ENCODE measurements at regions not wholly inside any gene's neighbourhood (a gene's known extent, or its start where the extent isn't known, plus 50 kb on each side); places are given as distances from the start of the nearest gene placed in this dataset.

DNA sequence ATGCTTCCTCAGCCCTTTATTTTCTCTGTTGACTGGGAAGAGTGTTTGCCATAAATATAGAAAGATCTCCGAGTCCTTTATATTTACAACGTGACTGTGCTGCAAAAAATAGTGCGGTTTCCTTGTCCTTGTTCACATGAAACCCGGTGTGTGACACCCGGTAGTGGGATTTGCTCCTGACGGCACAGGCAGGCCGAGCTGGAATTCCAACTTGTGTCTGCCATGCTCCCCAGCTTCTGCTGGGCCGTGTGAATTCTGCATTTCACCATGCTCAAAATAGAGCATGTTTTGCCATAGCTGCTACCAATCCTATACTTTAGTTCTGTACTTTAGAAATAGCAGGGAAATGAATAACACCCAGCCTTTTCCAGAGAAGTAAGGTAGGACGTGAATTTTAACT, 60.3 kb upstream of the PDE10A start:
- no peak for DNase-seq (ENCODE audit: low read depth, low spot score)

DNA sequence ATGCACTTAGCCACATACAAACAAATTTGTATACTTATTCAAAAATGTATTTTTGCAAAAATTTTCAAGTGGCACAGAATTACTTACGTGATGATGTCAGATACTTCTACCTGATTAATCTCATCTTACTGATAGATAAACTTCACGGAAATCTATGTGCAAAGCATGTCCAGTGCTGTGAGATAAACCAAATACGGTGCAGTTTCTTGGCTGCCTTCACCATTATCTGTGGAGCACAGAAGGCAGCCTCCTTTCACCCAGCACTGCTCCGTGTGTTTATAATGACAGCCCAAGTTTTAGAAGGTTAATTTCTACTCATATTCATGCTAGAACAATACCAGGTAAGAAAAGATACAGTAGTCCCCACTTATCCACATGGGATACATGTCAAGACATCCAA, 59.0 kb upstream of the PDE10A start:
- DNase-seq (ENCODE audit: low read depth, low spot score): no peak

DNA sequence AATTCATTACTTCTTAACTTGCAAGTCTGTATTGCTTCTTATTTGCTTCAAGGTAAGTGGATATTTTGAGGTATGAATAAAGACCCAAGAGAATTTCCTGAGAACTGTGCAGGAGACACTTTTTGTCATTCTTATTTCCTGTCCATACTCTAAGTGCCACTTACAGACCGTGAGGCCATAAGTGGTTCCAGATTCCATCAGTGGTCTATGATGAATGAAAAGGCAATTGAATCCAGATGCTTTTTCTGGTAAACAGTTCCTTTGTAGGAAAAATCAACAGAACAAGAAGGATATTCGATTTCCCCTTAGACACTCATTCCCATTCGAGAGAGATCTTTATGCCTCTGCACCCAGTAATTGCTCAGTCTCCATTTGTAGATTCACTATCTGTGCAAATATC, 58.3 kb upstream of the PDE10A start:
- no peak for DNase-seq (ENCODE audit: low read depth, low spot score)

DNA sequence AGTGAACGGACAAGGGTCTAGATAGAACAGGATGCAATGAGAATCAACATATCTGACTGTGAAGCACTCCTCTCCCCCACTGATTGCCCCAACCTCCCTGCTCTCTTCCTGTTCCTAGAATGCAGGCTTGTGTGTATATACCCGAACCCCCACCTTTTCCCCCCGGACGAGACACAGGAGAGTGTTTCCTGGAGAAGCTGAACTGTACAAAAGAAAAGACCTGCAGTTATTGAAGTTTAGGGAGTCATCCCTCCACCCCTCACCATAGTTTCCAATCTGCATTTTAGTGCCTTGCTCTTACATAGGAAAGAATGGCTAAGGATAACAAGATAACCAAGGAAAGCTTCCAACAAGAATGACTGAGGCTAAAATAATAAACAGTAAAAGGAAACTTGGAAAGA, 55.5 kb upstream of the PDE10A start:
- DNase-seq (ENCODE audit: low read depth, low spot score): no peak

DNA sequence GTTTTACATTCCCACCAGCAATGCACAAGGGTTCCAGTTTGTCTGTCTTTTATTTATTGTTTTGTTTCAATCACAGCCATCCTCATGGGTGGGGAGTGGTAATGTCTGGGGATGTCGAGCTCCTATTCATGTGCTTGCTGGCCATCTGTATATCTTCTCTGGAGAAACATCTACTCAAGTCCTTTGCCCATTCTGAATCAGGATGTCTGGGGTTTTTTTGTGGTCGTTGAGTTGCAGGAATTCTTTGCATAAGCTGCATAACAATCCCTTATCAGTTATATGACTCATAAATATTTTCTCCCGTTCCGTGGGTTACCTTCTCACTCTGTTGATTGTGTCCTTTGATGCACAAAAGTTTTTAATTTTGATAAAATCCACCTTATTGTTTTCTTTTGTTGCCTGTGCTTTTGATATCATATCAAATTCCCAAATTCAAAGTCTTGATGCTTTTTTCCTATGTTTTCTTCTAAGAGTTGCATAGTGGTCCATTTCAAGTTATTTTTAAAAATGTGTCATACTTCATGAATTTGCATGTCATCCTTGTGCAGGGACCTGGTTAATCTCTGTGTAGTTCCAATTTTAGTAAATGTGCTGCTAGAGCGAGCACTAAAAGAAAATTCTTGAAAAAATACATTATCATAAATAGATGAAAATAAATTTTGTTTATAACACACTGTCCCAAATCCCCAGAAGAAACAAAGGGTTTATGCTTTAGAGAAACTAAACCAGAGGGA, 54.9 kb upstream of the PDE10A start:
- no peak for DNase-seq (ENCODE audit: low read depth, low spot score)

DNA sequence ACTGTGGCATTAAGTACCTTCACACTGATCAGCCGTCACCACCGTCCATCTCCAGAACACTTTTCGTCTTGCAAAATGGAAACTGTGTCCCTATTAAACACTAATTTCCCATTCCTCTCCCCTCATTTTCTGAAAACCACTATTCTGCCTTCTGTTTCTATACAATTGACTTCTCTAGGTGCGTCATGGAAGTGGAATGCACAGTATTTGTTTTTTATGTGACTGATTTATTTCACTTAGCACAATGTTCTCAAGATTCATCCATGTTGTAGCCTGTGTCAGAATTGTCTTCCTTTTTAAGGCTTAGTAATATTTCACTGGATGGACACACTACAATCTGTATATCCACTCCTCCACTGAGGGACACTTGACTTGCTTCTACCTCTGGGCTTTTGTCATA, 53.8 kb upstream of the PDE10A start:
- no peak for DNase-seq (ENCODE audit: low read depth, low spot score)

DNA sequence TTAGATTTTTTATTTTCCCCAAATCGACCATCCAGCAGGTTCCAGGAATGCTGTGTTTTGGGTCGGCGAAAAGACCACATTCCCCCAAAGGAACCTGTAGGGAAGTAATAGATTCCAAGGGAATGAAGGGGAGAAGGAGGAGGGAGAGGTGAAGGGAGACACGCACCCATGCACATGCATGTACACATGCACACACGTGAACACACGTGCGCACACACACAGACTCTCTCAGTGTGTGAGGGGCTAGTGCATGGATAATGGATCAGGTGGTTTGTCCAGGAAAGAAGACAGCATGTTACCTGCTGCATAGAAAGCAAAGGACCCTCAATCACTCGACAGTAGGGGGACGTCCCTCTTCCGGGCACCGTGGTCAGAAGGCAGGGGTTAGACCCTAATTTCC, 52.4 kb upstream of the PDE10A start:
- no peak for DNase-seq (ENCODE audit: low read depth, low spot score)

DNA sequence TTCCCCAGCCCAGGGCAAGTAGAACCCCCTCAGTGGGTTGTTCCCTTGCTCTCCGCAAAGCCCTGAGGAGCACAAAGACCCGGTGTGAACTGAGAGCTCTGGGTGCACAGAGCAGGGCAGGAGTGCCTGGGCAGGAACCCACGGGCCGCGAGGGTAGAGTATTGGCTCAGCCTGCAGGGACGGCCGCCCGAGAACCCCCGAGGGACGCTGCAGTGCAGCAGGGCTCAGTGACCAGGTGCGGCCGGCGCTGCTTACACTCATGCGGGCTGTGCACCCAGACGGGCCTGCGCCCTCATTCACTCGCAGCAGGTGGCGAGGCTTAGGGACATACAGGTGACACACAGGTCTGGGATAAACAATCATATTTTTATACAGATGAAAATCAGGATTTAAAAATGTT, 51.9 kb upstream of the PDE10A start:
- no peak for DNase-seq (ENCODE audit: low read depth, low spot score)

DNA sequence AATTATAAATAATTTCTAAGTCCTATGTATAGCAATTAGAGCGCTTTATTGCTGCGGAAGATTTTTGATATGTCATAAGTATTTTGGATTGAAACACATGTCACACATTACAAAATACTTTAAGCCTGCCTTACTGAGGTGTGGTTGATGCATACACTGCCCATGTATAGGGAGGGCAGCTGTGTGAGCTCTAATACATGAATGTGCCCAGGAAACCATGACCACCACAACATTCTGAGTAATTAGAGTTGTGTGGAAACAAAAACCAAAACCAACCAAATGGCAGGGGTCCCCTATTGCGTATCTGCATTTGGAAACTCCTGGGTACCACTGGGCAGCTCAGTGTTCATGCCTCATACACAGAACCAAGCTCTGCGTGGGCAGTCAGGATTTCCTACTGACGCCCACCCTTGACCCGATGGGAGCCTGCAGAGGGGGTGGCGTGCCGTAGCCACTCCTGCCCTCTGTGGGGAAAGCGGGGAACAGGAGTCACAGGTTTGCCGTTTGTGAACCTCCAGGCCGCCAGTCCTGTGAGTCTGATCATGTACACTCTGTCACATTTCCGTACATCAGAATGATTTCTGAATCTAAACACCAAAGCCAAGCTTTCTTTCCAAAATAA, 50.9 kb upstream of the PDE10A start:
- no peak for DNase-seq (ENCODE audit: low read depth, low spot score)
